ENCODE measurements at regions not wholly inside any gene's neighbourhood (a gene's known extent, or its start where the extent isn't known, plus 50 kb on each side); places are given as distances from the start of the nearest gene placed in this dataset.

GRCh38 chr7:155184923-155185322 is 112.8 kb upstream of the INSIG1 start:
- no peak overlapping the region for H3K4me3 Mint-ChIP-seq
- H3K9me3 Mint-ChIP-seq (ENCODE audit: insufficient read depth) = peaks cover 23% of the 10 kb centered on the region
- ATAC-seq (no peak), DNase-seq (no peak)
- ChIA-PET POLR2A (no interaction called here), CTCF (no interaction called here)
- H3K27ac Mint-ChIP-seq = no peak overlapping the region
- H3K27me3 Mint-ChIP-seq (ENCODE audit: low read depth) = peaks cover 6% of the 10 kb centered on the region
- H3K36me3 Mint-ChIP-seq (ENCODE audit: low read depth) = peaks cover 5% of the 10 kb centered on the region
- H3K4me1 Mint-ChIP-seq (ENCODE audit: low read depth) = peaks cover 9% of the 10 kb centered on the region

DNA sequence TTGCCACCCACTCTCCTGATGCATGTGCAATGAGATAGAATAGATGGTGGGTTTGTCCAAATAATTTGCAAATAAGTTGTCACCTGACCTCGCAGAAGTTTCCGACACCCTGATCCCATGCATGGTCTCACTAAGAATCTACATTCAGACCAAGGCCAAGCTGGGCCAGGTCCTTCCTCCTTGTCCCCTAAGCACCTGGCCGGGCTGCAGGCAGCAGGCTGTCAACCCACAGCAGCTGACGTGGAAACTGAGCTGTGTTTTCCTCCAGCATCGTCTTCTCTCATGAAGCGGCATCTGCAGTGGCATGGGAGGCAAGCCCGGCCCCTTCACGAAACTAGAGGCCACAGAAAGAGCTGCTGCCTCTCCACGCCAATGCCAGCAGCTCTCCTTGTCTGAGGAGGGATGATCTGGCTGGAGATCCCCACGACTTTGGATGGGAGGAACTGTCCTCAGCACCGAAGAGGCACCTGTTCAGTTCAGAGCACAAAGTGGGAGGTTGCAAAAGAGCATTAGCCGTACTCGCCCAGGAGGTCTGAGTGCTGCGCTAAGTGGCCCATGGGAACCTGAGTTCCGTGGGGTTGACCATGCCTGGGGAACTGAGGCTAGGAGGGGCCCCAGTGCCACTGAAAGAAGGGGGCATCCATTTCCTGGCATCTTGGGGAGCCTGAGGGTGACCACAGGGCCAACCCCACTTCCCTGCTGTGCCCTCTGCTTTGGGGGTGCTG is 110.5 kb upstream of the INSIG1 start:
- Mint-ChIP-seq H3K4me3 (no peak overlapping the region), H3K27ac (no peak overlapping the region), H3K9me3 (ENCODE audit: insufficient read depth) (peaks cover 23% of the 10 kb centered on the region), H3K27me3 (ENCODE audit: low read depth) (peaks cover 4% of the 10 kb centered on the region), H3K4me1 (ENCODE audit: low read depth) (peaks cover 21% of the 10 kb centered on the region), H3K36me3 (ENCODE audit: low read depth) (peaks cover 5% of the 10 kb centered on the region)
- CTCF ChIA-PET = interaction anchor here (1.4 to 3.9 kb wide), 2 partner anchors 18 to 158 kb away, joined by 6 to 13 read pairs; no protein-coding TSS in a partner anchor
- ATAC-seq (no peak), DNase-seq (no peak)
- POLR2A ChIA-PET = no interaction called here

GRCh38 chr7:155188357-155188756 is 109.3 kb upstream of the INSIG1 start:
- no peaks in the 10 kb centered on the region for H3K27me3 Mint-ChIP-seq (ENCODE audit: low read depth)
- ATAC-seq (no peak), DNase-seq (no peak)
- peaks cover 19% of the 10 kb centered on the region for H3K9me3 Mint-ChIP-seq (ENCODE audit: insufficient read depth)
- no peak overlapping the region for H3K27ac Mint-ChIP-seq
- CTCF ChIA-PET = interaction anchor here (3.1 to 3.9 kb wide), 2 partner anchors 17 to 261 kb away, joined by 11 to 13 read pairs; no protein-coding TSS in a partner anchor
- no peak overlapping the region for H3K4me3 Mint-ChIP-seq
- POLR2A ChIA-PET = no interaction called here
- peaks cover 5% of the 10 kb centered on the region for H3K36me3 Mint-ChIP-seq (ENCODE audit: low read depth)
- H3K4me1 Mint-ChIP-seq (ENCODE audit: low read depth) = peaks cover 21% of the 10 kb centered on the region

DNA sequence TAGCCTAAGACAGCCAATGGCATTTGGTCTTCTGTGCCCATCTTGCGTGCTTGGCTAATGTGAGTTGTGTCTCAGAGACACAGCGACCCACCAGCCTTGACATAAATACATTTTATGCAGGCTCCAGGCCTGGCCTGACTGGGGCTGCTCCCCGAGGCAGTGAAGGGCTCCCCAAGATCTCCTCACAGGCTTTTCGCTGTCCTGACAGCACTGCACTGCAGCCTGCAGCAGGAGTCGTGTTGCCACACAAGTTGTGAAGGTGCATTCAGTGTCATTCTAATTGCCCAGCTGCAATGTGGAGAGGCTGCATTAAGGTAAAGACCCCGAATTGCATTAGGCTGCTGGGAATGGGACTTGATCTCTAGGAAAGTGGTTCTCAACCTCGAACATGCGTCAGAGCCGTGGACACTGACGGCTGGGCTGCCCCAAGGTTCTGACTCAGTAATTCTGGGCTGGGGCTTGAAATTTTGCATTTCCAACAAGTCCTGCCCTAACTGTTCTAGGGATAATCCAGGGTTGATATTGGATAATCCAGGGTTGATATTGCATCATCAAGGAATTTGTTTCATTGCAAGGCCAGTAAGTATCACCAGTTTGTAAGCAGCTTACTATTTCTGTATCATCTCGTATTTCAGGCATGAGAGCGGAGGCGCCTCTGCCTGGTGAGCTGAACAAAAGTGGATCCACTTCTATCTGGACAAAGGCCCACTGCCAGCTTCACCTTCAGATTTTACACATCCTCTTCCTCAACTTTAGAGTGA is 108.7 kb upstream of the INSIG1 start:
- Mint-ChIP-seq H3K27me3 (ENCODE audit: low read depth) (no peaks in the 10 kb centered on the region), H3K4me1 (ENCODE audit: low read depth) (peaks cover 21% of the 10 kb centered on the region), H3K4me3 (no peak overlapping the region), H3K9me3 (ENCODE audit: insufficient read depth) (peaks cover 19% of the 10 kb centered on the region), H3K36me3 (ENCODE audit: low read depth) (peaks cover 5% of the 10 kb centered on the region), H3K27ac (no peak overlapping the region)
- DNase-seq (no peak), ATAC-seq (no peak)
- POLR2A ChIA-PET = interaction anchor here (1.1 to 1.4 kb wide), 2 partner anchors 16 to 110 kb away, joined by 3 read pairs; no protein-coding TSS in a partner anchor
- CTCF ChIA-PET = interaction anchor here (0.8 to 3.9 kb wide), 10 partner anchors 9 to 274 kb away, joined by 3 to 26 read pairs (median 5); partner anchors contain the start of gene INSIG1

- DNase-seq (no peak), ATAC-seq (no peak)
- H3K27ac Mint-ChIP-seq = no peak overlapping the region
- H3K4me1 Mint-ChIP-seq (ENCODE audit: low read depth) = peaks cover 21% of the 10 kb centered on the region
- POLR2A ChIA-PET = interaction anchor here (1.1 to 1.4 kb wide), 2 partner anchors 15 to 110 kb away, joined by 3 read pairs; no protein-coding TSS in a partner anchor
- H3K27me3 Mint-ChIP-seq (ENCODE audit: low read depth) = no peaks in the 10 kb centered on the region
- H3K4me3 Mint-ChIP-seq = no peak overlapping the region
- peaks cover 19% of the 10 kb centered on the region for H3K9me3 Mint-ChIP-seq (ENCODE audit: insufficient read depth)
- H3K36me3 Mint-ChIP-seq (ENCODE audit: low read depth) = peaks cover 5% of the 10 kb centered on the region
- CTCF ChIA-PET = interaction anchor here (0.8 to 3.9 kb wide), 14 partner anchors 9 to 275 kb away, joined by 3 to 26 read pairs (median 4); partner anchors contain the start of gene INSIG1
Measured at GRCh38 chr7:155189590-155189989, 108.1 kb upstream of the INSIG1 start.

GRCh38 chr7:155190688-155191087 is 107.0 kb upstream of the INSIG1 start:
- Mint-ChIP-seq H3K36me3 (ENCODE audit: low read depth) (no peaks in the 10 kb centered on the region), H3K4me1 (ENCODE audit: low read depth) (peaks cover 21% of the 10 kb centered on the region), H3K27me3 (ENCODE audit: low read depth) (no peaks in the 10 kb centered on the region), H3K4me3 (no peak overlapping the region), H3K9me3 (ENCODE audit: insufficient read depth) (peaks cover 9% of the 10 kb centered on the region), H3K27ac (no peak overlapping the region)
- ATAC-seq (peak; percentile 64), DNase-seq (peak; percentile 66)
- POLR2A ChIA-PET = interaction anchor here (1.4 kb wide), 1 partner anchor 14 kb away, joined by 3 read pairs; no protein-coding TSS in a partner anchor
- CTCF ChIA-PET = interaction anchor here (0.6 to 3.9 kb wide), 8 partner anchors 9 to 263 kb away, joined by 3 to 26 read pairs (median 6); partner anchors contain the start of gene INSIG1

GRCh38 chr7:155191137-155191536 is 106.5 kb upstream of the INSIG1 start:
- H3K27ac Mint-ChIP-seq = no peak overlapping the region
- H3K4me3 Mint-ChIP-seq = no peak overlapping the region
- CTCF ChIA-PET = interaction anchor here (0.6 to 3.9 kb wide), 7 partner anchors 9 to 264 kb away, joined by 3 to 26 read pairs (median 5); partner anchors contain the start of gene INSIG1
- peaks cover 8% of the 10 kb centered on the region for H3K9me3 Mint-ChIP-seq (ENCODE audit: insufficient read depth)
- POLR2A ChIA-PET = no interaction called here
- H3K4me1 Mint-ChIP-seq (ENCODE audit: low read depth) = peaks cover 21% of the 10 kb centered on the region
- no peaks in the 10 kb centered on the region for H3K27me3 Mint-ChIP-seq (ENCODE audit: low read depth)
- DNase-seq (no peak), ATAC-seq (no peak)
- H3K36me3 Mint-ChIP-seq (ENCODE audit: low read depth) = peaks cover 3% of the 10 kb centered on the region

DNA sequence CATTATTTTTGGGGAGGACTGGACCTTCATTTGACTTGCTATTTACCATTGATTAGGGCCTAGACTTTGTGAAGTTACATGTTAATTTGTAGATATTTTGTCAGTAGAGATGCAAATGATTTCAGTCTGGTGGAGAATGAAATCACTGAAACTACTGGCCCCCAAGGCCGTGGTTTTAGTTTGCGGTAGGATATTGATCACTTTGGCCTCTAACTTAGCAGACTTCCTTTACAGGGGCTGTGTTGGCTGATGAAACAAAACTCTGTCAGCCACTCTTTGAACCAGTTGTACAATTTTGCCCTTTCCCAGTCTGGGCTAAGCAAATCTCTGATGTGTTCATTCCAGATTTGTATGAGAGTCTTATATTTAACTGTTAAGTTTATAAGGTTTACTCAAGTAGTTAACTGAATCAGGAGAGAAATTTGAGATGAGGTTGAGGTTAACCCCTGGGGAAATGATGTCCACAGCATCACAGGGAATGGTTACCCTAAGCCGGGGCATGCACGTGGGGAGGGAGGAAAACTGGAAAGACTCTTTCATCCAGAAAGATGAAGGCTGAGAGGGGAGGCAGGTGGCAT is 105.7 kb upstream of the INSIG1 start:
- Mint-ChIP-seq H3K27ac (no peak overlapping the region), H3K9me3 (ENCODE audit: insufficient read depth) (peaks cover 14% of the 10 kb centered on the region), H3K4me3 (no peak overlapping the region), H3K4me1 (ENCODE audit: low read depth) (peaks cover 21% of the 10 kb centered on the region), H3K27me3 (ENCODE audit: low read depth) (no peaks in the 10 kb centered on the region), H3K36me3 (ENCODE audit: low read depth) (peaks cover 5% of the 10 kb centered on the region)
- ChIA-PET CTCF (no interaction called here), POLR2A (no interaction called here)
- ATAC-seq = no peak
- DNase-seq = no peak

DNA sequence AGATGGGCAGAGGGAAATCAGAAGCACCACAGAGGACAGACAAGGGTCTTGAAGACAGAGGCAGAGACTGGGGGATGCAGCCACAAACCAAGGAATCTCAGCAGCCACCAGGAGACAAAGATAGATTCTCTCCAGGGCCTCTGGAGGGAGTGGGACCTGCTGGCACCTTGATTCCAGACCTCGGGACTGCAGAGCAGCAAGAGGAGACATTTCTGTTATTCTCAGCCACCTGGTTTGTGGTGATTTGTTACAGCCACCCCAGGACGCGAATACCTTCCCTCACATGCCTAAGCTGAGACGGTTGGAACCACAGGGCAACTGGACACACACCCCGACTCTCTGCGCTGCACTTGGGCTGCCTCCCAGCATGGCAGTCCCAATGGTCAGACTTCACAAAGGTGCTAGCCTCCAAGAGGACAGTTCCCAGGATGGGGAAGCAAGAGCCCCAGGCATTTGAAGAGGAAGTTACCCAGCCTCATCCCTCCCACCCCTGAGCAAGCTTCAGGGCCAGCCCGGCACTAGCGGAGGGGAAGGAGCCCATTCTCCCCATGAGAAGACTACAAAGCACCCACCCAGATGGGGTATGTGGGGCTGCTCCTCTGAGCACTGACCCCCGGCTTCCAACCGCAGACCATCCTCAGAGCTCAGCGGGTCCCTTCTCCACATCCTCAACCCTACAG is 104.6 kb upstream of the INSIG1 start:
- DNase-seq (no peak), ATAC-seq (no peak)
- peaks cover 21% of the 10 kb centered on the region for H3K4me1 Mint-ChIP-seq (ENCODE audit: low read depth)
- ChIA-PET POLR2A (interaction anchor here (1.2 kb wide), 1 partner anchor 104 kb away, joined by 6 read pairs; the partner anchor contains the start of gene INSIG1), CTCF (no interaction called here)
- H3K36me3 Mint-ChIP-seq (ENCODE audit: low read depth) = peaks cover 8% of the 10 kb centered on the region
- no peak overlapping the region for H3K27ac Mint-ChIP-seq
- H3K9me3 Mint-ChIP-seq (ENCODE audit: insufficient read depth) = peaks cover 14% of the 10 kb centered on the region
- no peaks in the 10 kb centered on the region for H3K27me3 Mint-ChIP-seq (ENCODE audit: low read depth)
- H3K4me3 Mint-ChIP-seq = no peak overlapping the region

DNA sequence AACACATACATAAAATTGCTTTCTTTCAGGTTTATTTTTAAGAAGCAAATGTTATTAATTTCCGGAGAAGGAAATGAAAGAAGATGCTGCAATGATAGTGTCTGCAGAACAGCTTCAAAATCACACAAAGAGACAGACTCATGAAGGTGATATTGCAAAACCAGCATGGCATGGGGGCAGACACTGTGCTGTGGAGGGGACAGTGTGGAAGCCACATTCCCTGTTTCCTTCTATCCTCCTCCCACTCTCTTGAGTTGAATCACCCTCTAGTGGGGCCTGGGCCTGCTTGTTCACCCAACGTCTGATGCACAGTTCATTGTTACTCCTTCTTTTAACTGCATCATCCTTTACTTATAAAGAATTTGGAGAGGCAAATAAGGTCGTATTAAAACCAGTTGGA is 104.0 kb upstream of the INSIG1 start:
- Mint-ChIP-seq H3K27me3 (ENCODE audit: low read depth) (no peaks in the 10 kb centered on the region), H3K27ac (no peak overlapping the region), H3K4me1 (ENCODE audit: low read depth) (peaks cover 15% of the 10 kb centered on the region), H3K9me3 (ENCODE audit: insufficient read depth) (peaks cover 14% of the 10 kb centered on the region), H3K4me3 (no peak overlapping the region), H3K36me3 (ENCODE audit: low read depth) (peaks cover 8% of the 10 kb centered on the region)
- ATAC-seq (no peak), DNase-seq (no peak)
- POLR2A ChIA-PET = interaction anchor here (1.2 kb wide), 1 partner anchor 103 kb away, joined by 6 read pairs; the partner anchor contains the start of gene INSIG1
- CTCF ChIA-PET = interaction anchor here (1.6 kb wide), 1 partner anchor 11 kb away, joined by 3 read pairs; no protein-coding TSS in a partner anchor

All from activated CD8-positive, alpha-beta T cell treated with anti-CD3 and anti-CD28 coated beads, Interleukin-2, amount 10 ng/mL, durations not matched to agents 7 days and 5 days (primary cell).